ENCODE measurements at regions not wholly inside any gene's neighbourhood (a gene's known extent, or its start where the extent isn't known, plus 50 kb on each side); places are given as distances from the start of the nearest gene placed in this dataset.

DNA sequence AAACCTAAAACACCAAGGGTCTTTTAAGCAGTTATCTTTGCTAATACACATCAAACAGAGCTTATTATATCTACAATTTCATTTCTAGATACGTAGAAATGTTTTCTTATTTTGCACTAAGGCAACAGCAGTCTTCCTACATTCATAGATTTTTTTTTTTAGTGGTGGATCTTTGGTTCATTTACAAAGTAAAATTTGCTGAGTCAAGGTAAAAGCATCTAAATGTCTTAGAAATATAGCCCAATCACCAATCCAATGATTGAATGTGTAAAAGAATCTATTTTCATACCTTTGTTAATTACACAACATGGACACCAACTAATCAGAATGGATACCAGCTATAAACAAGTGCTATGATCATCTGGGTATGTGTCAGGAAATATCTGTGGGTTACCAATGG is 272.2 kb upstream of the TMPO start:
- no peak for ATAC-seq
- intact Hi-C loops (cut with DNase I) = no loop called here
- TF ChIP-seq, protein P1, sequence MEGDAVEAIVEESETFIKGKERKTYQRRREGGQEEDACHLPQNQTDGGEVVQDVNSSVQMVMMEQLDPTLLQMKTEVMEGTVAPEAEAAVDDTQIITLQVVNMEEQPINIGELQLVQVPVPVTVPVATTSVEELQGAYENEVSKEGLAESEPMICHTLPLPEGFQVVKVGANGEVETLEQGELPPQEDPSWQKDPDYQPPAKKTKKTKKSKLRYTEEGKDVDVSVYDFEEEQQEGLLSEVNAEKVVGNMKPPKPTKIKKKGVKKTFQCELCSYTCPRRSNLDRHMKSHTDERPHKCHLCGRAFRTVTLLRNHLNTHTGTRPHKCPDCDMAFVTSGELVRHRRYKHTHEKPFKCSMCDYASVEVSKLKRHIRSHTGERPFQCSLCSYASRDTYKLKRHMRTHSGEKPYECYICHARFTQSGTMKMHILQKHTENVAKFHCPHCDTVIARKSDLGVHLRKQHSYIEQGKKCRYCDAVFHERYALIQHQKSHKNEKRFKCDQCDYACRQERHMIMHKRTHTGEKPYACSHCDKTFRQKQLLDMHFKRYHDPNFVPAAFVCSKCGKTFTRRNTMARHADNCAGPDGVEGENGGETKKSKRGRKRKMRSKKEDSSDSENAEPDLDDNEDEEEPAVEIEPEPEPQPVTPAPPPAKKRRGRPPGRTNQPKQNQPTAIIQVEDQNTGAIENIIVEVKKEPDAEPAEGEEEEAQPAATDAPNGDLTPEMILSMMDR (IDR thresholded peaks at IDR 0.05) = no peak
- no peak for DNase-seq
- Histone ChIP-seq H3K27ac (no peak overlapping the region), H3K9me3 (peaks cover 0 to 9% (median 0%) of the 10 kb centered on the region in 11 donors), H3K27me3 (no peaks in the 10 kb centered on the region), H3K4me1 (no peaks in the 10 kb centered on the region), H3K36me3 (no peaks in the 10 kb centered on the region), H3K4me3 (no peak overlapping the region)
- 83 to 85% methylated on average over 1 of the region's 1 CpG for WGBS, 2 donors

DNA sequence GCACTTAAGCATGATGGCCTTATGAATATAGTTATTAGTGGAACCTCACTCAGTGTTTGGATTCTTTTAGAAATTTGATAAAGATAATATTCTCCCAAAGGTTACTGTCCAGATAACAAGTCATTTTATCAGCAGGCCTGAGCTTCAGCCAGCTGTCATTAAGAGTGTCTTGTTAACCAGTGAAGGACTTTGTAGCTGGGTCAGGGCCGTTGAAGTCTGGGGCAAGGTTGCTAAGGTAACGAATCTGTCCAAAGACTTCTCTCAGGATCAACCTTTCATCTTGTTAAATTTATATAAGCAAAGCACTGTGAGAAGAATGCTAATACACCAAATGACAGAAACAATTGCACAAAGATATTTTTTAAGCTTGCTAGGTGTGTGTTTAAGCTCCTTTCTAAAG is 271.3 kb upstream of the TMPO start:
- intact Hi-C loops (cut with DNase I) = no loop called here
- Histone ChIP-seq H3K4me3 (no peak overlapping the region), H3K9me3 (peaks cover 0 to 9% (median 0%) of the 10 kb centered on the region in 11 donors), H3K27me3 (no peaks in the 10 kb centered on the region), H3K36me3 (no peaks in the 10 kb centered on the region), H3K4me1 (no peaks in the 10 kb centered on the region), H3K27ac (no peak overlapping the region)
- ATAC-seq = no peak
- no peak for DNase-seq
- WGBS, 2 donors = 36 to 38% methylated on average over 2 of the region's 2 CpGs
- TF ChIP-seq, protein P1 (IDR thresholded peaks at IDR 0.05) = no peak

DNA sequence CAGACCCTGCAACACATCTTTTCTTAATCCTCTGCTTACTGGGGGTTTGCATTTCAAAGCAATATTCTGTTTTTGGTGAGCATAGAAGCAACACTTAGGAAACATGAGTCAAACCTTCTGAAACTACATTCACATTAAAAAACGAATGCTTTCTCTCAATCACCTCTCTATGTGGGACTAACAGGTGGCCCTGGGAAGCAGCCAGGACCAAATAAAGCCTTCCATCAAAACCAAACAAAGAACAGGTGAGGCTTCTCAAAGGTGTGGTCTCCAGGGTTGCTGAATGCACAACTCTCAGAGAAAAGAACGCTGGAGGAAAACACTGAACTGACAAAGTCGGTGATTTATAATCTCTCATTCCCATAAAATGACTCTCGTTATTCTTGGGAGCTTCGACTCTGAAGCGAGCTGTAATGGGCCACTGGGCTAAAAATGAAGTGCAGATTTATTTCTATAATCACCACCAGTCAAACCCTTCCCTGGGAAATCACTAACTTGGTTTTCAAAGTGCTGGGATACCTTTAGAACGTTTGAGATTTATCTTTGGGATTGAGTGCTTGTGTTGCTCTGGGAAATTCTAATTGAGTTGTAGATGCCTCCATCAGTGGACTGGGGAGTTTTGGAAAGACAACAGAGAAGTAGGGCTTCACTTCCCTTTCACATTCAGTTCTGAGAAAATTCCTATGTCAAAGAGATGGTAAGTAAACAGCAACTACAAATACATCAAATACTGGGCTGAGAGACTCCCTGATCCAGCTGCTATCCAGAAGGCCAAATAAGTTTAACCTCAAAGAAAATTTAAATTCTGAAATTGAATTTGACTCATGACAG is 262.0 kb upstream of the TMPO start:
- Histone ChIP-seq H3K36me3 (no peaks in the 10 kb centered on the region), H3K4me3 (no peak overlapping the region), H3K27ac (no peak overlapping the region), H3K4me1 (no peaks in the 10 kb centered on the region), H3K27me3 (no peaks in the 10 kb centered on the region), H3K9me3 (no peaks in the 10 kb centered on the region)
- no peak for DNase-seq
- intact Hi-C loops (cut with DNase I) = no loop called here
- TF ChIP-seq, protein P1 (IDR thresholded peaks at IDR 0.05) = no peak
- WGBS, 2 donors = 71% methylated on average over 7 of the region's 7 CpGs
- ATAC-seq = no peak

DNA sequence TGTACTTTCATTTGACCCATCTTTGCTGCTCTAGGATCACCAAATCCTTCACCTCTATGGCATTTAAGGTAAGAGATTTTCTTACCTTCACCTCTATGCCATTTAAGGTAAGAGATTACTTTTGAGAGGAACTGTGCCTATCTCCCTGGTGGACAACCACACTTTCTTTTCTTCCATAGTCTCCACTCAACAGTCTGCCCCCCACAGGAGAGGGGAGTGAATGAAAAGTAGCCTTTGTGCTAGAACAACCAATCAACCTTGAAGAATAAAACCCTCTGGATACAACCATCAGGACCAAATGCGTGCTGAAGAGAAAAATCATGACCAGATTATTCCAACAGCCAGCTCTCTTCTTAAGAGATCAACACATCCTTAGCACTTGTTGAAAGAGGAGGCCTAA is 258.6 kb upstream of the TMPO start:
- no peaks in the 10 kb centered on the region for H3K9me3 ChIP-seq
- no peaks in the 10 kb centered on the region for H3K4me1 ChIP-seq
- ATAC-seq (no peak), DNase-seq (no peak)
- TF ChIP-seq, protein P1 (IDR thresholded peaks at IDR 0.05) = no peak
- no peaks in the 10 kb centered on the region for H3K36me3 ChIP-seq
- H3K27me3 ChIP-seq = no peaks in the 10 kb centered on the region
- WGBS, 2 donors = 94% methylated on average over 1 of the region's 1 CpG
- intact Hi-C loops (cut with DNase I) = no loop called here
- no peak overlapping the region for H3K27ac ChIP-seq
- no peak overlapping the region for H3K4me3 ChIP-seq

All from heart right ventricle (tissue), 16 donors.